ENCODE measurements at regions not wholly inside any gene's neighbourhood (a gene's known extent, or its start where the extent isn't known, plus 50 kb on each side); places are given as distances from the start of the nearest gene placed in this dataset.

GRCh38 chr4:160498211-160498610, 1395.3 kb downstream of the RAPGEF2 start:
- H4K8ac ChIP-seq (ENCODE audit: extremely low read depth, insufficient read depth, low read length): no peak overlapping the region
- no peak overlapping the region for H2BK120ac ChIP-seq (replicated peaks; ENCODE audit: low read depth, low read length)
- H3K23ac ChIP-seq (ENCODE audit: insufficient read length): no peak overlapping the region
- H3K4me1 ChIP-seq (replicated peaks in 1 of 4; ENCODE audit: control insufficient read depth in 3 of 4, insufficient read depth in 4 of 4, low read length in 3 of 4): no peaks in the 10 kb centered on the region
- H3K27me3 ChIP-seq (replicated peaks in 1 of 4; ENCODE audit: control insufficient read depth in 3 of 4, extremely low read depth in 1 of 4, insufficient read depth in 3 of 4, low read length in 3 of 4): no peaks in the 10 kb centered on the region
- no peaks in the 10 kb centered on the region for H4K20me1 ChIP-seq (replicated peaks in 1 of 2; ENCODE audit: control insufficient read depth in 1 of 2, insufficient read depth in 2 of 2, low read length in 2 of 2)
- no peak overlapping the region for H4K5ac ChIP-seq (ENCODE audit: insufficient read length, low read depth, low read length)
- H4K91ac ChIP-seq (replicated peaks; ENCODE audit: insufficient read length, low read length): no peak overlapping the region
- no peaks in the 10 kb centered on the region; the same call in 1 of the 2 replicates for H3K23me2 ChIP-seq (ENCODE audit: low read depth, low read length)
- no peak overlapping the region for H3K56ac ChIP-seq (replicated peaks; ENCODE audit: insufficient read length, low read depth, low read length)
- H3K9ac ChIP-seq (replicated peaks in 1 of 4; ENCODE audit: extremely low read depth in 1 of 4, low read depth in 3 of 4, low read length in 3 of 4): no peak overlapping the region
- no peak overlapping the region for H2BK15ac ChIP-seq (ENCODE audit: low read length)
- 96% methylated on average over 4 of the region's 4 CpGs; no CpG with 5 or more reads in 1 of the 2 experiments for WGBS, 2 experiments (ENCODE audit: extremely low coverage in 1 of 2, insufficient coverage in 1 of 2, insufficient read length in 1 of 2, insufficient replicate concordance in 2 of 2, low coverage in 1 of 2, low lambda C conversion rate in 2 of 2, missing lambda C conversion rate in 1 of 2)
- no peak overlapping the region for H3K27ac ChIP-seq (ENCODE audit: low read depth, low read length)
- no peak overlapping the region for H3K14ac ChIP-seq (ENCODE audit: insufficient read length)
- no peaks in the 10 kb centered on the region for H3K79me2 ChIP-seq (ENCODE audit: control insufficient read depth in 1 of 2, insufficient read depth in 2 of 2, low read length in 2 of 2)
- no peak overlapping the region for H3K4me2 ChIP-seq (ENCODE audit: insufficient read depth in 1 of 2, low read depth in 2 of 2, low read length in 2 of 2)
- H2BK12ac ChIP-seq (ENCODE audit: low read depth, low read length): no peak overlapping the region
- no peaks in the 10 kb centered on the region for H3K79me1 ChIP-seq (ENCODE audit: low read depth, low read length)
- ChIA-PET CTCF (ENCODE audit: partially characterized antibody) (no interaction called here), POLR2A (ENCODE audit: partially characterized antibody) (no interaction called here)
- no peak overlapping the region for H3K4me3 ChIP-seq (ENCODE audit: extremely low read depth in 1 of 4, insufficient read depth in 2 of 4, low read depth in 3 of 4, low read length in 4 of 4)
- H3K9me3 ChIP-seq (ENCODE audit: insufficient read depth in 2 of 2, low read depth in 1 of 2, low read length in 1 of 2): no peaks in the 10 kb centered on the region
- no peak overlapping the region for H2BK5ac ChIP-seq (ENCODE audit: low read depth, low read length)
- no peaks in the 10 kb centered on the region for H3K36me3 ChIP-seq (ENCODE audit: control insufficient read depth in 2 of 4, insufficient read depth in 4 of 4, low read length in 3 of 4)
- TF ChIP-seq NRF1 (IDR thresholded peaks at IDR 0.05; ENCODE audit: low read depth, low read length) (no peak), SIX5 (IDR thresholded peaks at IDR 0.05; ENCODE audit: low read depth, low read length) (no peak), CTBP2 (IDR thresholded peaks at IDR 0.05; ENCODE audit: borderline replicate concordance, insufficient read depth, insufficient read length, low read length) (no peak), KDM4A (IDR thresholded peaks at IDR 0.05; ENCODE audit: low read depth, low read length, severe bottlenecking) (no peak), TEAD4 (IDR thresholded peaks at IDR 0.05; ENCODE audit: low read depth, low read length) (no peak), POU5F1 (IDR thresholded peaks at IDR 0.05; ENCODE audit: low read depth, low read length) (no peak), SP2 (IDR thresholded peaks at IDR 0.05; ENCODE audit: low read length) (no peak), PHF8 (conservative IDR thresholded peaks at IDR 0.05; ENCODE audit: low read depth, low read length) (no peak), BCL11A (IDR thresholded peaks at IDR 0.05; ENCODE audit: low read depth in 2 of 2, low read length in 2 of 2) (no peak), BACH1 (IDR thresholded peaks at IDR 0.05; ENCODE audit: low read length) (no peak), SP4 (IDR thresholded peaks at IDR 0.05; ENCODE audit: low read length) (no peak), SRF (IDR thresholded peaks at IDR 0.05; ENCODE audit: low read depth, low read length) (no peak), HDAC6 (IDR thresholded peaks at IDR 0.05; ENCODE audit: low read depth, low read length) (no peak), TAF7 (optimal IDR thresholded peaks at IDR 0.05; ENCODE audit: borderline replicate concordance, low read depth, low read length) (no peak)
- no peak overlapping the region for H3K4ac ChIP-seq (replicated peaks; ENCODE audit: insufficient read length, low read depth, low read length)
- no peak overlapping the region for H2AK5ac ChIP-seq (ENCODE audit: low read depth, low read length)
- 0 out of 2 replicates have a peak overlapping the region, but pooled peaks have one; percentile 40 for H2AFZ ChIP-seq (ENCODE audit: low read length)
- no peak for FAIRE-seq
- no peak overlapping the region for H2BK20ac ChIP-seq (ENCODE audit: low read length)
- DNase-seq (ENCODE audit: low read depth in 1 of 2, low spot score in 2 of 2): no peak
- no peak overlapping the region for H3K18ac ChIP-seq (ENCODE audit: extremely low read depth, low read length)

Measured in H1 (cell line).